NB4 (cell line): ENCODE measurements at regions not wholly inside any gene's neighbourhood (a gene's known extent, or its start where the extent isn't known, plus 50 kb on each side); places are given as distances from the start of the nearest gene placed in this dataset.

Experiments used
- MYC ChIP-seq: IDR thresholded peaks from 2 replicates; pipeline ENCODE4 v1.6.1; 2011; ENCODE audit warnings: low read depth, low read length
- POLR2A ChIP-seq: IDR thresholded peaks from 2 replicates; pipeline ENCODE4 v1.6.1; 2011; ENCODE audit warnings: mild to moderate bottlenecking; ENCODE audit not compliant: insufficient read length; ENCODE audit errors: extremely low read depth
- TF ChIP-seq, protein P1 (sequence below): IDR thresholded peaks from one replicate; pipeline ENCODE4 v1.5.1; 2012; ENCODE audit warnings: low read depth, low read length
- TF ChIP-seq, protein P2 (sequence below): IDR thresholded peaks from 2 replicates; pipeline ENCODE4 v1.6.1; 2011; ENCODE audit warnings: low read depth, low read length

DNA sequence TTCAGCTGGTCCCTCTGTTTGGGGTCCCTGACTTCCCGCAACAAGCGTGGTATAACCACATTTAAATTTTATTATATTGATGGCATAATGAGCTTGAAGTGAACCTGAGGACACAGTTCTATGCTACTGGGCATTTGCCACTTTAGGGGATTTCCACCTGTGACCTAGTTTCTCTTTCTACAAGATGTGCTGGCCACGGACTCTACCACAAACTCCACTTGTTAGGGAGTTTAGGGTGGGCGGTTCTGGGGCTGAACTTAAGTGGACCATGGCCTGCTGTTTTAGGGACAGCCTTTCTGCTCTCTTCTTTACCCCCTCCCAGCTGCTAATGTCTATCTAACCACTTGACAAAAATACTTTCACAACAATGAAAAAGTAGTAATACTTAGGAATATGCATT, 1199.1 kb downstream of the SI start:
- TF ChIP-seq, protein P1, sequence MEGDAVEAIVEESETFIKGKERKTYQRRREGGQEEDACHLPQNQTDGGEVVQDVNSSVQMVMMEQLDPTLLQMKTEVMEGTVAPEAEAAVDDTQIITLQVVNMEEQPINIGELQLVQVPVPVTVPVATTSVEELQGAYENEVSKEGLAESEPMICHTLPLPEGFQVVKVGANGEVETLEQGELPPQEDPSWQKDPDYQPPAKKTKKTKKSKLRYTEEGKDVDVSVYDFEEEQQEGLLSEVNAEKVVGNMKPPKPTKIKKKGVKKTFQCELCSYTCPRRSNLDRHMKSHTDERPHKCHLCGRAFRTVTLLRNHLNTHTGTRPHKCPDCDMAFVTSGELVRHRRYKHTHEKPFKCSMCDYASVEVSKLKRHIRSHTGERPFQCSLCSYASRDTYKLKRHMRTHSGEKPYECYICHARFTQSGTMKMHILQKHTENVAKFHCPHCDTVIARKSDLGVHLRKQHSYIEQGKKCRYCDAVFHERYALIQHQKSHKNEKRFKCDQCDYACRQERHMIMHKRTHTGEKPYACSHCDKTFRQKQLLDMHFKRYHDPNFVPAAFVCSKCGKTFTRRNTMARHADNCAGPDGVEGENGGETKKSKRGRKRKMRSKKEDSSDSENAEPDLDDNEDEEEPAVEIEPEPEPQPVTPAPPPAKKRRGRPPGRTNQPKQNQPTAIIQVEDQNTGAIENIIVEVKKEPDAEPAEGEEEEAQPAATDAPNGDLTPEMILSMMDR: no peak
- TF ChIP-seq POLR2A (no peak), MYC (no peak)
- TF ChIP-seq, protein P2, sequence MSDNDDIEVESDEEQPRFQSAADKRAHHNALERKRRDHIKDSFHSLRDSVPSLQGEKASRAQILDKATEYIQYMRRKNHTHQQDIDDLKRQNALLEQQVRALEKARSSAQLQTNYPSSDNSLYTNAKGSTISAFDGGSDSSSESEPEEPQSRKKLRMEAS: no peak
